Tibial nerve (tissue), 4 donors: ENCODE measurements at regions not wholly inside any gene's neighbourhood (a gene's known extent, or its start where the extent isn't known, plus 50 kb on each side); places are given as distances from the start of the nearest gene placed in this dataset.

Experiments used
- DNase-seq, 2 donors: peaks; one replicate each; pipeline ENCODE4 v3.0.0-alpha.2; 2019; ENCODE audit warnings: low spot score in 2 of 2
- H3K27ac ChIP-seq, 4 donors: fragments of 200-600 bp; sonication (generic) in 3 of 4; one replicate each; pipeline ENCODE4 v1.5.1; 2017 to 2019; ENCODE audit warnings: mild to moderate bottlenecking in 1 of 4
- H3K27me3 ChIP-seq, 2 donors: fragments of 200-600 bp; sonication (generic) in 1 of 2; one replicate each; pipeline versions ENCODE4 v1.5.1 to v1.6.0; 2017 to 2019
- H3K36me3 ChIP-seq, 3 donors: fragments of 200-600 bp; sonication (generic); one replicate each; pipeline ENCODE4 v1.5.1; 2018 to 2019
- H3K4me1 ChIP-seq, 4 donors: fragments of 200-600 bp; sonication (generic) in 3 of 4; one replicate each; pipeline ENCODE4 v1.5.1; 2017 to 2019
- H3K4me3 ChIP-seq, 4 donors: fragments of 200-600 bp; sonication (generic) in 3 of 4; one replicate each; pipeline ENCODE4 v1.5.1; 2017 to 2019; ENCODE audit warnings: mild to moderate bottlenecking in 1 of 4, moderate library complexity in 1 of 4
- H3K9me3 ChIP-seq, 4 donors: fragments of 200-600 bp; sonication (generic) in 3 of 4; one replicate each; pipeline ENCODE4 v1.5.1; 2017 to 2019
- CTCF ChIP-seq, 5 experiments: fragments of 200-600 bp in 3 of 5; fragments of 450-650 bp in 2 of 5; sonication (generic) in 3 of 5; IDR thresholded peaks; one replicate each; pipeline ENCODE4 v1.5.1; 2016 to 2019; ENCODE audit warnings: antibody characterized with exemption in 5 of 5, mild to moderate bottlenecking in 3 of 5, moderate library complexity in 2 of 5
- EP300 ChIP-seq, 2 donors: sonication (generic); formaldehyde crosslinking; IDR thresholded peaks; one replicate each; pipeline ENCODE4 v1.6.1; 2017; ENCODE audit warnings: antibody characterized with exemption in 2 of 2, mild to moderate bottlenecking in 1 of 2
- POLR2A ChIP-seq, 2 donors: fragments of 450-650 bp; IDR thresholded peaks; one replicate each; pipeline ENCODE4 v1.6.1; 2017; ENCODE audit warnings: antibody characterized with exemption in 2 of 2, mild to moderate bottlenecking in 2 of 2, moderate library complexity in 2 of 2
- WGBS, 2 donors: methylation state at CpG; one replicate each; pipeline ENCODE4 v1.1.5; 2018; 5-methylcytosine and 5-hydroxymethylcytosine counted together

- no peak for DNase-seq
- Histone ChIP-seq H3K9me3 (no peaks in the 10 kb centered on the region), H3K4me1 (no peaks in the 10 kb centered on the region), H3K4me3 (no peak overlapping the region), H3K36me3 (no peaks in the 10 kb centered on the region), H3K27ac (no peak overlapping the region), H3K27me3 (no peaks in the 10 kb centered on the region)
- TF ChIP-seq EP300 (IDR thresholded peaks at IDR 0.05) (no peak), POLR2A (IDR thresholded peaks at IDR 0.05) (no peak), CTCF (IDR thresholded peaks at IDR 0.05) (no peak)
- WGBS, 2 donors, result 98% methylated on average over 2 of the region's 2 CpGs
Observed at GRCh38 chr18:55920063-55920462, 332.1 kb upstream of the TCF4 start.

GRCh38 chr18:55918444-55918843 is 330.5 kb upstream of the TCF4 start:
- Histone ChIP-seq H3K9me3 (no peaks in the 10 kb centered on the region), H3K36me3 (no peaks in the 10 kb centered on the region), H3K4me1 (no peaks in the 10 kb centered on the region), H3K4me3 (no peak overlapping the region), H3K27me3 (no peaks in the 10 kb centered on the region), H3K27ac (no peak overlapping the region)
- no peak for DNase-seq
- no peak for TF ChIP-seq CTCF (IDR thresholded peaks at IDR 0.05)
- no peak for TF ChIP-seq POLR2A (IDR thresholded peaks at IDR 0.05)
- no peak for TF ChIP-seq EP300 (IDR thresholded peaks at IDR 0.05)
- 37 to 43% methylated on average over 5 to 6 of the region's 6 CpGs for WGBS, 2 donors

DNA sequence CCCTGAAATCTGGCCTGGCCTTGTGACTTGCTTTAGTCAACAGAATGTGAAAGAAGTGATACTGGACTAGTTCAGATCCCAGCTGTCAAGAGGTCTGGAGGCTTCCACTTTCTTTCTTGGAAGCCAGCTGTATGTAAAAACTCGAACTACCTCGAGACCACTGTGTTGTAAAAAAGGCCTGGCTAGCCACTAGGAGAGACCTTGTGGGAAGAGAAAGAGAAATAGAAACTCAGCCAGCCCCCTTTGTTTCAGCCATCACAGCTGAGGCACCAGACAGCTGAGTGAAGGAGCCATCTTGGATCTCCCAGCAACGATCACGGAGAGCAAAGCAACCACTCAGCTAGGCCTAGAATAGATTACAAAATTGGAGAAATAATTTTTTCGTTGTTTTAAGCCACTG is 324.9 kb upstream of the TCF4 start:
- Histone ChIP-seq H3K9me3 (no peaks in the 10 kb centered on the region), H3K4me1 (peaks cover 0 to 8% (median 3%) of the 10 kb centered on the region in 4 donors), H3K27ac (no peak overlapping the region), H3K36me3 (no peaks in the 10 kb centered on the region), H3K4me3 (no peak overlapping the region), H3K27me3 (no peaks in the 10 kb centered on the region)
- DNase-seq, result no peak
- TF ChIP-seq POLR2A (IDR thresholded peaks at IDR 0.05), result no peak
- WGBS, 2 donors, result 90 to 92% methylated on average over 5 of the region's 5 CpGs

- Histone ChIP-seq H3K9me3 (no peaks in the 10 kb centered on the region), H3K27me3 (no peaks in the 10 kb centered on the region), H3K4me3 (no peak overlapping the region), H3K27ac (no peak overlapping the region), H3K4me1 (peaks cover 0 to 17% (median 4%) of the 10 kb centered on the region in 4 donors), H3K36me3 (no peaks in the 10 kb centered on the region)
- WGBS, 2 donors, result 42 to 49% methylated on average over 2 of the region's 2 CpGs
- no peak for DNase-seq
- TF ChIP-seq CTCF (IDR thresholded peaks at IDR 0.05), result no peak
- TF ChIP-seq EP300 (IDR thresholded peaks at IDR 0.05), result no peak
Observed at GRCh38 chr18:55912071-55912470, 324.1 kb upstream of the TCF4 start.

DNA sequence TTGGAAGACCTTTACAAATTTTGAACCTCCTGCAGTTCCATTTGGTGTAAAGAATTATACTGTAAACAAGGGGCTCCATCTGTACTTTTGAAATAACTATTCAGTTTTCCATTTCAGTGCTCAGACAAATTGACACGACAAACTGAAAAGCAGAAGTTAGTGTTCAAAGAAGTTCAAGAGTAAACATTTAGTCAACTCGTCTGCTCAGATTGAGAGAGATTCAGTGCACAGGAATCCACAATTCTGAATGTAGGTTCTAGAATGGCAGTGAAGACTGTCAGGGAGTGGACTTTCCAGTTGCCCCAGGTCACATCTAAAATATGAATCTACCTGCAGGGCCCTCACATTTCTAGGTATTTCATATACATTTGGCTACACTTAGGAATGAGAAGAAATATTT is 322.3 kb upstream of the TCF4 start:
- no peak overlapping the region for H3K27ac ChIP-seq
- no peak for DNase-seq
- TF ChIP-seq EP300 (IDR thresholded peaks at IDR 0.05) (no peak), CTCF (IDR thresholded peaks at IDR 0.05) (no peak), POLR2A (IDR thresholded peaks at IDR 0.05) (no peak)
- H3K9me3 ChIP-seq, result no peaks in the 10 kb centered on the region
- no peak overlapping the region for H3K4me3 ChIP-seq
- H3K27me3 ChIP-seq, result no peaks in the 10 kb centered on the region
- 62 to 67% methylated on average over 2 of the region's 2 CpGs for WGBS, 2 donors
- H3K4me1 ChIP-seq, result peaks cover 0 to 17% (median 4%) of the 10 kb centered on the region in 4 donors
- no peaks in the 10 kb centered on the region for H3K36me3 ChIP-seq

GRCh38 chr18:55908901-55909366 is 320.9 kb upstream of the TCF4 start:
- Histone ChIP-seq H3K36me3 (no peaks in the 10 kb centered on the region), H3K27ac (no peak overlapping the region), H3K4me1 (peaks cover 0 to 17% (median 4%) of the 10 kb centered on the region in 4 donors), H3K9me3 (no peaks in the 10 kb centered on the region), H3K4me3 (no peak overlapping the region), H3K27me3 (no peaks in the 10 kb centered on the region)
- WGBS, 2 donors, result 44 to 50% methylated on average over 4 of the region's 4 CpGs
- no peak for DNase-seq
- TF ChIP-seq EP300 (IDR thresholded peaks at IDR 0.05) (no peak), CTCF (IDR thresholded peaks at IDR 0.05) (no peak), POLR2A (IDR thresholded peaks at IDR 0.05) (no peak)
